ENCODE measurements at regions not wholly inside any gene's neighbourhood (a gene's known extent, or its start where the extent isn't known, plus 50 kb on each side); places are given as distances from the start of the nearest gene placed in this dataset.

DNA sequence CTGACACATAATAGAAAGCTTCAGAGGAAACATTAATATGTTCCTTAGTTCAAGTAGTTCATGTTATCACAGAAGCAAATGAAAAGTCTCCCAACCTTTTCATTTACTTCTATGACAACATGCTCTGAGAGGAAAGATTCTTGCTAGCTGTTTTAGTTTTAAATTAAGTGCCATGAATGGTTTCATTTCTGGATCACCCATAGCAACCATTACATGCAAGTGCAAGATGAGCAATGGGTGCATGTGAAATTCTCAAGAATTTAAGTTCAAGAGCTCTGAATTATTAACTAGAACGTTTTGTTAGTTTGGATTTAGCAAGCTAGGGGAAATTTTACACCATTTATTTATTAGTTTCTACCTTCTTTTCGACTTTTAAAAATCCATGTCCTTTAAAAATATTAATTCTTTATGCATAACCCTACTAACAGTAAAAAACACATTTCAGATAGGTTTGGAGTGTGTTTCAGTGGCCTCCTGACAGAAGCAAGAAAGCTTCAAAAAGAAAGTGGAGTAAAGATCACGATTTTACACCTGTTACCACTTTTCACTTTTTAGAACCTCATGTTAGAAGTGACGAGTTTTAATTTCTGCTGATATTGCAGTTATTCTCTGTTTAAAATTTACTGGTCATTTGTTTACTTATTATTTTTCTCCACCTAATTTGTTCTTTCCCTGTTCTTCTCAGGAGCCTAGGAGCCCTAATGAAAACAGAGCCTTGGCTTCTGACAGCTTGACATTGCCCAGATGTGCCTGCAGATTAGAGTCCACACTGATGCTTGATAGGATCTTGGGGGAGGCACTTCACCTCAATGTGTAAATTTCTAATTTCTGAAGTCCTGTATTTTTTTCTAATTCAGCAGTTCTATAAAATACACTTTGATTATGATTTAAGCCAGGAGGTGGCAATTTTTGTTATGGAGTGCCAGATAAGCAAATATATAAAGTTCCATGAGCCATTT is 995.3 kb upstream of the PHF14 start:
- no peak overlapping the region for H3K4me3 ChIP-seq (ENCODE audit: low read length)
- no peaks in the 10 kb centered on the region for H3K27me3 ChIP-seq (ENCODE audit: control insufficient read depth, insufficient read depth, low read length)
- H3K4me1 ChIP-seq (ENCODE audit: control insufficient read depth, insufficient read depth, low read length), result no peaks in the 10 kb centered on the region
- no peak overlapping the region for H3K27ac ChIP-seq (ENCODE audit: low read length)
- no peaks in the 10 kb centered on the region for H3K9me3 ChIP-seq (ENCODE audit: control insufficient read depth, low read depth, low read length)
- no peaks in the 10 kb centered on the region for H3K36me3 ChIP-seq (ENCODE audit: control insufficient read depth, insufficient read depth, low read length)
- peak in 1 of 2 donors; percentile 7 for DNase-seq
- 67% methylated on average over 4 of the region's 4 CpGs for WGBS (ENCODE audit: insufficient coverage, low lambda C conversion rate)

DNA sequence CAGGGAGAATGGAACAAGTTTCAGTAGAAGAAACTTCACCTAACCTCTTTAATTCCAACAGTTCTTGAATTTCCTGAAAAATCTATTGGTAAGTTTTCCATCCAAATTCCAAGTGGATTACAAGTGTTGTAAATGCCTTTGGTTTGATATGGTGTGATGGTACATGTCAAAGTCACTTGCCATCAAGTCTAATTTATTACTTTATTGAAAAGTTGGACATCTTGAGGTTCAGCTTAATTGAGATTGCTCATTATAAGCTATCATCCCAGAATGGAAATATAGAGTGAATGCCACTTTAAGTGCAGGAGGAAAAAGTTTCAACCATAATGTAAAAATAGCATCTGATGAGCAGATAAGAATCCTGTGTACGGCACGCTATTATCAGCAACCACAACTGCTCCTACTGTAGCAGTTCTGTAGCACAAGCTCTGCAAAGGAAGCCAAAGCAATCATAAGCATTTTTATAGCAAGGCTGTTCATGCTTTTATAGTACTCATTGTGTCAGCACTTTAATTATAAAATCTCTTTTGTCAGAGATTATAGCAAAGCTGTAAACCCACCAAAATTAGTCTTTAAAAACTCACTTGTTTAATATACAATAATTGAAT is 991.8 kb upstream of the PHF14 start:
- WGBS (ENCODE audit: insufficient coverage, low lambda C conversion rate), result no CpG with 5 or more reads among the region's 2 CpGs
- Histone ChIP-seq H3K9me3 (ENCODE audit: control insufficient read depth, low read depth, low read length) (no peaks in the 10 kb centered on the region), H3K27me3 (ENCODE audit: control insufficient read depth, insufficient read depth, low read length) (no peaks in the 10 kb centered on the region), H3K4me3 (ENCODE audit: low read length) (no peak overlapping the region), H3K27ac (ENCODE audit: low read length) (no peak overlapping the region), H3K36me3 (ENCODE audit: control insufficient read depth, insufficient read depth, low read length) (no peaks in the 10 kb centered on the region), H3K4me1 (ENCODE audit: control insufficient read depth, insufficient read depth, low read length) (no peaks in the 10 kb centered on the region)
- DNase-seq, result no peak

DNA sequence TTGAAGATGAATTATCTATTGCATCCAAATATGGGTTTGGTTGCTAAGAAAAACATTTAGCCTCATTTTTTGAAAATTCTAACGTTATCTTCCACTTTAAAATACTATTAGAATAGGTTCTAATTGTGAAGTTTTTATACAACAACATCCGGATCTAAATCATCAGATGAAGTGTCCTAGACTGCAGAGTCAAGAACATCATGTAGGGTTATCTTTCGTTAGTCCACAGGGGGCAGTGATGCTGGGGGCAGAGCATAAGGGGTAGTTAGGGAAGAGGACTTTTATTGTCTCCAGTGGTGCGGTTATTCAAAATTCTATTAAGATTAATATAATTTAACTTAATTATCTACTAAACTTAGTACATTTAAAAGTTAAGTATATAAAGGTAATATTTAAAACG is 990.6 kb upstream of the PHF14 start:
- Histone ChIP-seq H3K27ac (ENCODE audit: low read length) (no peak overlapping the region), H3K36me3 (ENCODE audit: control insufficient read depth, insufficient read depth, low read length) (no peaks in the 10 kb centered on the region), H3K9me3 (ENCODE audit: control insufficient read depth, low read depth, low read length) (no peaks in the 10 kb centered on the region), H3K27me3 (ENCODE audit: control insufficient read depth, insufficient read depth, low read length) (no peaks in the 10 kb centered on the region), H3K4me3 (ENCODE audit: low read length) (no peak overlapping the region), H3K4me1 (ENCODE audit: control insufficient read depth, insufficient read depth, low read length) (no peaks in the 10 kb centered on the region)
- 75% methylated on average over 4 of the region's 5 CpGs for WGBS (ENCODE audit: insufficient coverage, low lambda C conversion rate)
- DNase-seq, result no peak

DNA sequence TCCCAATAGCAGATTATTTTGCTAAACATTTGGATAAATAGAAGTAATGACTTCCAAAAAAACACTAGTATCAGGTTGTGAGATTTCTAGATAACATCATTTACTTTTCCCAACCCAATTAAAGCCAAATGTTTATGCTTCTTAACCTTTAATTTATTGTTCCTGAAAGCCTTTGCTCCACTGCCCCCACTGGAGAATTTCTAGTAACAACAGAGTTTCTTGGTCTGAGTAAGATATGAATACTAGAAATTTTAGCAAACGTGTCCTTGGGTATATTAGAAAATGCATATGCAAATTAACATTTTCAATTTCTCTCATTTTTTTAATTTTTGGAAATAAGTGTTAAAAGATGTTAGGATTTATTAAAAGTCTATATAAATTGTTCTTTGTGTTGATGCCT is 958.0 kb upstream of the PHF14 start:
- H3K4me1 ChIP-seq (ENCODE audit: control insufficient read depth, insufficient read depth, low read length), result no peaks in the 10 kb centered on the region
- DNase-seq, result no peak
- H3K27ac ChIP-seq (ENCODE audit: low read length), result no peak overlapping the region
- no CpG with 5 or more reads among the region's 1 CpG for WGBS (ENCODE audit: insufficient coverage, low lambda C conversion rate)
- no peak overlapping the region for H3K4me3 ChIP-seq (ENCODE audit: low read length)
- H3K27me3 ChIP-seq (ENCODE audit: control insufficient read depth, insufficient read depth, low read length), result no peaks in the 10 kb centered on the region
- H3K9me3 ChIP-seq (ENCODE audit: control insufficient read depth, low read depth, low read length), result no peaks in the 10 kb centered on the region
- H3K36me3 ChIP-seq (ENCODE audit: control insufficient read depth, insufficient read depth, low read length), result no peaks in the 10 kb centered on the region

DNA sequence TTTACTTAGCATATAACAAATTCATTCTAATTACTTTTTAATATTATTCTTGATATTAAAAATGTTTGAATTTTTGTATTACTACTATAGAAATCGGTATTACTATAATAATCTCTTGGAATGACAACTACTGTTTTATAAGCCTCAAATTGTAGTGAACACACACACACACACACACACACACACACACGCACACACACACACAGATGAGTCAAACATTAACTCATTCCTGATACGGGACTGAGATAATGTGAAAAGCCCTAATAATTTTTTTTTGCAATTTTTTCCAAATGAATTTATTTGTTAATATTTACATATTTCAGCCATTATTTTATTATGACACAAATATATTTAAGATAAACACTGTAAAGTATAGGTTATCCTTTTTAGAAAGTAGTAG is 951.2 kb upstream of the PHF14 start:
- Histone ChIP-seq H3K27ac (ENCODE audit: low read length) (no peak overlapping the region), H3K4me3 (ENCODE audit: low read length) (no peak overlapping the region), H3K27me3 (ENCODE audit: control insufficient read depth, insufficient read depth, low read length) (no peaks in the 10 kb centered on the region), H3K4me1 (ENCODE audit: control insufficient read depth, insufficient read depth, low read length) (no peaks in the 10 kb centered on the region), H3K9me3 (ENCODE audit: control insufficient read depth, low read depth, low read length) (no peaks in the 10 kb centered on the region), H3K36me3 (ENCODE audit: control insufficient read depth, insufficient read depth, low read length) (no peaks in the 10 kb centered on the region)
- 17% methylated on average over 1 of the region's 3 CpGs for WGBS (ENCODE audit: insufficient coverage, low lambda C conversion rate)
- DNase-seq, result no peak

DNA sequence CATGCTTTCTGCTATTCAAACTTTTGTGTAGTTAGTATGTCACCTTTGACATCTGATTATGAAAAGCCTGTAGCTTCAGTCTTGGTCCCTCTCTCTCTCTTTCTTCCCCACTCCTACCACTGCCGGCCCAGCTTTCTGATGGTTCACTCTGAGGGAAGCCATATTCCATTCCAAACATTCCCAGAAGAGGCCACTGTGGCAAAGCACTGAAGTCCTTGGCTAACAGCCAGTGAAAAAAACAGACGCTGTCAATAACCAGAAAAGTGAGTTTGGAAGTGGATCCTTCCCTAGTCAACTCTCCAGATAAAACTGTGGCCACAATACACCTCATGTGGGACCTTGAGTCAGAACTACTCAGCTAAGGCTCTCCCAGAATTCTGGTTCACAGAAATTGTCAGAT is 950.7 kb upstream of the PHF14 start:
- no CpG with 5 or more reads among the region's 2 CpGs for WGBS (ENCODE audit: insufficient coverage, low lambda C conversion rate)
- no peak overlapping the region for H3K4me3 ChIP-seq (ENCODE audit: low read length)
- no peaks in the 10 kb centered on the region for H3K4me1 ChIP-seq (ENCODE audit: control insufficient read depth, insufficient read depth, low read length)
- DNase-seq, result peak; percentile 1 to 30
- no peaks in the 10 kb centered on the region for H3K27me3 ChIP-seq (ENCODE audit: control insufficient read depth, insufficient read depth, low read length)
- H3K27ac ChIP-seq (ENCODE audit: low read length), result no peak overlapping the region
- no peaks in the 10 kb centered on the region for H3K9me3 ChIP-seq (ENCODE audit: control insufficient read depth, low read depth, low read length)
- H3K36me3 ChIP-seq (ENCODE audit: control insufficient read depth, insufficient read depth, low read length), result no peaks in the 10 kb centered on the region

DNA sequence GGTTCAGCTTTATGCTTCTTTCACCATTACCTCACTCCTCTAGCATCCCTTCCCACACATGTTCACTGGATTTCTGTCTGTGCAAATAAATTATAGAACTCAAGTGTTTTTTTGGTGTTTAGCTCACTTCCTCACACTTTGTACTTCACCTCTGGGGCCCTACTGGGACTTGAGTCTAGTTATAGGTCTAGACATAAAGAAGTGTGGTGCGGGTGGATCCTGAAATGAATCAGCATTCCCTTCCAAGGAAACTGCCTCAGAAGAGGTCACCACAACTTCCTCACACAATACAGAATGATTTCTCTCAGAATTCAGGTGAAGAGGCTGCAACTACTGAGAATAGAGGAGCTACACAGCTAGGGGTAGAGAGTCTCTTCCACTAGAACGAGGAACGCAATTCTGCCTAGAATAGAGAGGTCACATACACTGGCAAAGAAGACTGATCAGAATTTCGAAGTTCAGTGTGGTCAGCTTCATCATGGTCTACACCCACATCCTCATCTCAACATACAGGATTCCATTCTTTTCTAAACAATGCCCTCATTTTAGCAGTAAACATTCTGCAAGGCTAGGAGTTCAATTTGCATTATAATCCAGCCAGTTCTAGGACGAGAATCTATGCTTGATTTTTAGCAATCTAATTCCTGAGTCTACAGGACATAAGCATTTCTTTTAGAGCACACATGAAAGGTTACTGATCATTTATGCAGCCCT is 938.7 kb upstream of the PHF14 start:
- H3K4me3 ChIP-seq (ENCODE audit: low read length), result no peak overlapping the region
- H3K27ac ChIP-seq (ENCODE audit: low read length), result no peak overlapping the region
- H3K27me3 ChIP-seq (ENCODE audit: control insufficient read depth, insufficient read depth, low read length), result no peaks in the 10 kb centered on the region
- no peaks in the 10 kb centered on the region for H3K9me3 ChIP-seq (ENCODE audit: control insufficient read depth, low read depth, low read length)
- no peak for DNase-seq
- no CpG with 5 or more reads among the region's 5 CpGs for WGBS (ENCODE audit: insufficient coverage, low lambda C conversion rate)
- H3K36me3 ChIP-seq (ENCODE audit: control insufficient read depth, insufficient read depth, low read length), result no peaks in the 10 kb centered on the region
- H3K4me1 ChIP-seq (ENCODE audit: control insufficient read depth, insufficient read depth, low read length), result no peaks in the 10 kb centered on the region

DNA sequence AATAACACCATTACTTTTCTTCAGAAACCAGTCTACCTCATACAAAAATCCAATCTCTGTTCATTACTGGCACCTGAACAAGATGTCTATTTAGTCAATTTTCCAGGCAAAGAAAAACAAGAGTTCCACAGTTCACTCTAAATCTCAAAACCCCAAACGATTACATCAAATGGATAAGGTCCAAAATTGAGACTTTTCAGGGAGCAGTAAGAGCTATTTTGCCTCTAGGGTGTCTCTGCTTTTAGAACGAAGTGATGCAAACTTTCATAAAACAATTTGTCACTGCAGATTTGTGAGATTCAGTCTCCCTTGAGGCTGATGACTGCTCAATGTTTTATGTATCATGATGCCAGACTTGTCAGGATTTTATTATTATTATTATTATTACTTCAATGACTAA is 937.0 kb upstream of the PHF14 start:
- WGBS (ENCODE audit: insufficient coverage, low lambda C conversion rate), result no CpG with 5 or more reads among the region's 2 CpGs
- no peaks in the 10 kb centered on the region for H3K36me3 ChIP-seq (ENCODE audit: control insufficient read depth, insufficient read depth, low read length)
- H3K27me3 ChIP-seq (ENCODE audit: control insufficient read depth, insufficient read depth, low read length), result no peaks in the 10 kb centered on the region
- no peaks in the 10 kb centered on the region for H3K4me1 ChIP-seq (ENCODE audit: control insufficient read depth, insufficient read depth, low read length)
- DNase-seq, result no peak
- no peaks in the 10 kb centered on the region for H3K9me3 ChIP-seq (ENCODE audit: control insufficient read depth, low read depth, low read length)
- H3K4me3 ChIP-seq (ENCODE audit: low read length), result no peak overlapping the region
- no peak overlapping the region for H3K27ac ChIP-seq (ENCODE audit: low read length)

DNA sequence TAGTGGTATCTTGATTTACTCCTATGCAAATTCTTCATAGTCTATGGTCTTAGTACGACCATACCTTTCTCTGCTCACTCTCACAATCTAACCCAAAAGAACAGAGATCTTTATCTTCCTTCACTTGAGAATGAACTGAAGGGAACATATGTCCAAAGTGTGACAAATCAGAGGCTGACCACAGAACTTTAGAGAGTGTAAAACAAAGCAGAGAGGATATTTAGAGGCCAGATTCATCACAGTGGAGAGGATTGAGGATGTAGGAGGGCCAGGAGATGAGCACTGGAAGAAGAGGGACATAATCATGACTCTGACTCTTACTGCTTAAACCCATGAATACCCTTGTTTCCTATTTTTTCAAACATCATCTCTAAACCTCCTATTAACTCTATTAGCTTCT is 935.3 kb upstream of the PHF14 start:
- WGBS (ENCODE audit: insufficient coverage, low lambda C conversion rate), result no CpG with 5 or more reads among the region's 1 CpG
- Histone ChIP-seq H3K27me3 (ENCODE audit: control insufficient read depth, insufficient read depth, low read length) (no peaks in the 10 kb centered on the region), H3K4me1 (ENCODE audit: control insufficient read depth, insufficient read depth, low read length) (no peaks in the 10 kb centered on the region), H3K9me3 (ENCODE audit: control insufficient read depth, low read depth, low read length) (no peaks in the 10 kb centered on the region), H3K4me3 (ENCODE audit: low read length) (no peak overlapping the region), H3K27ac (ENCODE audit: low read length) (no peak overlapping the region), H3K36me3 (ENCODE audit: control insufficient read depth, insufficient read depth, low read length) (no peaks in the 10 kb centered on the region)
- DNase-seq, result no peak

DNA sequence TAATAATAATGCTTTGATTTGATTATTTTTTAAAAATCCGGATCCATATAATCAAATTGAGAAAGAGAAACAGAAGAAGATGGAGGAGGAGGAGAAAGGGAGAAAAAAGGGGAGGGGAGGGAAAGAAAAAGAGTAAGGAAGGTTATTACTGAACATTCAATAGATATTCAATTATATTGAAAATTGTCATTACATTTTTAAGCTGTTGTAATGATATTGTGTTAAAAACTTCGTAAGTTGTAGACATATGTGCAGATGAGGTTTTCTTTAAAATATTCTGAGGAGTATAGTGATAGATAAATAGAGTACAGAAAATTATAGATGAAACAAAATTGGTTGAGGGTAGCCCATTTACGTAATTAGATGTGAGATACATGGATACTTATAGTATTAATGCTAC is 933.0 kb upstream of the PHF14 start:
- 81% methylated on average over 3 of the region's 3 CpGs for WGBS (ENCODE audit: insufficient coverage, low lambda C conversion rate)
- no peak for DNase-seq
- Histone ChIP-seq H3K27me3 (ENCODE audit: control insufficient read depth, insufficient read depth, low read length) (no peaks in the 10 kb centered on the region), H3K4me3 (ENCODE audit: low read length) (no peak overlapping the region), H3K4me1 (ENCODE audit: control insufficient read depth, insufficient read depth, low read length) (no peaks in the 10 kb centered on the region), H3K27ac (ENCODE audit: low read length) (no peak overlapping the region), H3K9me3 (ENCODE audit: control insufficient read depth, low read depth, low read length) (no peaks in the 10 kb centered on the region), H3K36me3 (ENCODE audit: control insufficient read depth, insufficient read depth, low read length) (no peaks in the 10 kb centered on the region)

All from large intestine (tissue), 3 donors.